Smooth muscle cell (in vitro differentiated cells): ENCODE measurements at regions not wholly inside any gene's neighbourhood (a gene's known extent, or its start where the extent isn't known, plus 50 kb on each side); places are given as distances from the start of the nearest gene placed in this dataset.

ENCODE experiments used
- DNase-seq: peaks from one replicate; lab custom pipeline; 2025; ENCODE audit not compliant: unreplicated experiment; lab: John Stamatoyannopoulos, UW
- H2AFZ ChIP-seq: fragments of 200-600 bp; sonication (generic); 2 replicates; pipeline ENCODE4 v1.6.0; 2016; ENCODE audit warnings: antibody characterized with exemption, low read depth, mild to moderate bottlenecking
- H3F3A ChIP-seq: fragments of 200-600 bp; sonication (generic); 2 replicates; pipeline ENCODE4 v1.6.0; 2017; ENCODE audit warnings: antibody characterized with exemption, low read depth
- H3K27ac ChIP-seq: fragments of 200-600 bp; sonication (generic); 2 replicates; pipeline ENCODE4 v1.5.1; 2016; ENCODE audit warnings: low read depth, mild to moderate bottlenecking
- H3K27me3 ChIP-seq: fragments of 200-600 bp; sonication (generic); 2 replicates; pipeline ENCODE4 v1.6.1; 2016; ENCODE audit warnings: low read depth, mild to moderate bottlenecking
- H3K36me3 ChIP-seq: fragments of 200-600 bp; sonication (generic); 2 replicates; pipeline ENCODE4 v1.5.1; 2016; ENCODE audit warnings: low read depth
- H3K4me1 ChIP-seq: fragments of 200-600 bp; sonication (generic); 2 replicates; pipeline ENCODE4 v1.5.1; 2016; ENCODE audit warnings: low read depth
- H3K4me2 ChIP-seq: fragments of 200-600 bp; sonication (generic); 2 replicates; pipeline ENCODE4 v1.6.0; 2016; ENCODE audit warnings: mild to moderate bottlenecking
- H3K4me3 ChIP-seq: fragments of 200-600 bp; sonication (generic); 2 replicates; pipeline ENCODE4 v1.5.1; 2016; ENCODE audit warnings: mild to moderate bottlenecking
- H3K79me2 ChIP-seq: fragments of 200-600 bp; sonication (generic); 2 replicates; pipeline ENCODE4 v1.6.0; 2016; ENCODE audit warnings: low read depth, mild to moderate bottlenecking
- H3K9ac ChIP-seq: fragments of 200-600 bp; sonication (generic); 2 replicates; pipeline ENCODE4 v1.6.0; 2016; ENCODE audit warnings: low read depth
- H3K9me3 ChIP-seq: fragments of 200-600 bp; sonication (generic); replicated peaks from 2 replicates; pipeline ENCODE4 v1.5.1; 2016; ENCODE audit warnings: low read depth
- H4K20me1 ChIP-seq: fragments of 200-600 bp; sonication (generic); 2 replicates; pipeline ENCODE4 v1.6.0; 2016; ENCODE audit warnings: low read depth
- WGBS: methylation state at CpG from one replicate; pipeline ENCODE4 v1.1.7; 2016; ENCODE audit warnings: low lambda C conversion rate; 5-methylcytosine and 5-hydroxymethylcytosine counted together
- TF ChIP-seq, protein P1 (sequence below): fragments of 200-600 bp; sonication (generic); IDR thresholded peaks from 2 replicates; pipeline ENCODE4 v1.5.1; 2017; ENCODE audit warnings: borderline replicate concordance, mild to moderate bottlenecking, antibody characterized with exemption; ENCODE audit not compliant: insufficient read depth, poor library complexity, severe bottlenecking

DNA sequence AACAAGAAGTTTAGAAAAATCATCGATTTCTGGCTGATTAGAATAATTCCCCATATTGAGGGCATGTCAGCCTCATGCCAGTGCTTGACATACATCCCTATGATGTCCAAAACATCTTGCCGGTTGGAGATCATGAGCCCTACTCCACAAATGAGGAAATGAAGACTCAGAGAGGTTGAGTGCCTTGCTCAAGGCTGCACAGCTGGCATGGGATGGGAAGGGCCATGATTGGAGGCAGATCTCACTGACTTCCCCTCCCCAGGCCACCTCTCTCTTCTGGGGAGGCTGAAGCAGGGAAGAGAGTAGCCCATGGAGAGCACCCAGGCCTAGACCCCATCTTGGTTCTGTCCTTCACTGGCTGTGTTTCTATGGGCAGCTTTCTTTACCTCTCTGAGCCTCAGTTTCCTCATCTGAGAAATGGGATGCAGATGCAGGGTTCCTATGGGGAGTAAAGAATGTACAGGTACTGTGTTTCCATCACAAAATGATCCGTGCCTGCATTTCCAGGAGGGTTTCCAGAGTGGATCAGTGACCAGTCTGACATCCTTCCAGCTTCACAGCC lies 145.7 kb downstream of the SYF2 start:
- H3F3A ChIP-seq, result no peaks in the 10 kb centered on the region
- WGBS, result 73% methylated on average over 3 of the region's 3 CpGs
- no peaks in the 10 kb centered on the region for H3K4me1 ChIP-seq

DNA sequence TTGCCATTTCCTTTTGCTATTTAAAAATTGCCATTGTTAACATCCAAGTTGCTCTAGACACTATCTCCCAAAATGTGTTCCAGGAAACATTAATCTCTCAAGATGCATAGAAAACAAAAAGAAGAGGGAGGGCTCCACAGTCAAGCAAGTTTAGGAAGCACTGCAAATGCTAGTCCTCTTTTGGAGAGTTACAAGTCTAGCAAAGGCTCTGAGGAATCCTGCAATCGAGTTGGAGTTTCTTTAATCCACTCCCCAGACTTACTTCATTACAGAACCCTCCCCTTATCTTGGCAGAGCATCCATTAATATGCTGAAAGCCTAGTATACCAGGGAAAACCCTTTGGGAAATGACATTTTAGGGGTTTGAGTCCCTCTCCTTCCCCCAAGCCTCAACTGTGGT lies 147.9 kb downstream of the SYF2 start:
- Histone ChIP-seq H3K4me2 (no peak overlapping the region), H2AFZ (no peak overlapping the region), H3K4me3 (no peak overlapping the region), H3K27ac (no peak overlapping the region), H3F3A (no peaks in the 10 kb centered on the region), H3K27me3 (peaks cover 5% of the 10 kb centered on the region), H4K20me1 (no peaks in the 10 kb centered on the region), H3K79me2 (no peaks in the 10 kb centered on the region), H3K9ac (no peak overlapping the region), H3K4me1 (no peaks in the 10 kb centered on the region), H3K36me3 (no peaks in the 10 kb centered on the region), H3K9me3 (no peaks in the 10 kb centered on the region)
- 74% methylated on average over 1 of the region's 1 CpG for WGBS
- TF ChIP-seq, protein P1, sequence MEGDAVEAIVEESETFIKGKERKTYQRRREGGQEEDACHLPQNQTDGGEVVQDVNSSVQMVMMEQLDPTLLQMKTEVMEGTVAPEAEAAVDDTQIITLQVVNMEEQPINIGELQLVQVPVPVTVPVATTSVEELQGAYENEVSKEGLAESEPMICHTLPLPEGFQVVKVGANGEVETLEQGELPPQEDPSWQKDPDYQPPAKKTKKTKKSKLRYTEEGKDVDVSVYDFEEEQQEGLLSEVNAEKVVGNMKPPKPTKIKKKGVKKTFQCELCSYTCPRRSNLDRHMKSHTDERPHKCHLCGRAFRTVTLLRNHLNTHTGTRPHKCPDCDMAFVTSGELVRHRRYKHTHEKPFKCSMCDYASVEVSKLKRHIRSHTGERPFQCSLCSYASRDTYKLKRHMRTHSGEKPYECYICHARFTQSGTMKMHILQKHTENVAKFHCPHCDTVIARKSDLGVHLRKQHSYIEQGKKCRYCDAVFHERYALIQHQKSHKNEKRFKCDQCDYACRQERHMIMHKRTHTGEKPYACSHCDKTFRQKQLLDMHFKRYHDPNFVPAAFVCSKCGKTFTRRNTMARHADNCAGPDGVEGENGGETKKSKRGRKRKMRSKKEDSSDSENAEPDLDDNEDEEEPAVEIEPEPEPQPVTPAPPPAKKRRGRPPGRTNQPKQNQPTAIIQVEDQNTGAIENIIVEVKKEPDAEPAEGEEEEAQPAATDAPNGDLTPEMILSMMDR, result no peak
- DNase-seq, result no peak

More for the DNA sequence above, 145.7 kb downstream of the SYF2 start:
- Histone ChIP-seq H3K4me3 (no peak overlapping the region), H4K20me1 (no peaks in the 10 kb centered on the region), H2AFZ (no peak overlapping the region), H3K4me2 (no peak overlapping the region), H3K27me3 (peaks cover 5% of the 10 kb centered on the region), H3K27ac (no peak overlapping the region), H3K9me3 (no peaks in the 10 kb centered on the region), H3K79me2 (no peaks in the 10 kb centered on the region), H3K9ac (no peak overlapping the region), H3K36me3 (no peaks in the 10 kb centered on the region)
- TF ChIP-seq, protein P1, result no peak
- DNase-seq, result no peak

DNA sequence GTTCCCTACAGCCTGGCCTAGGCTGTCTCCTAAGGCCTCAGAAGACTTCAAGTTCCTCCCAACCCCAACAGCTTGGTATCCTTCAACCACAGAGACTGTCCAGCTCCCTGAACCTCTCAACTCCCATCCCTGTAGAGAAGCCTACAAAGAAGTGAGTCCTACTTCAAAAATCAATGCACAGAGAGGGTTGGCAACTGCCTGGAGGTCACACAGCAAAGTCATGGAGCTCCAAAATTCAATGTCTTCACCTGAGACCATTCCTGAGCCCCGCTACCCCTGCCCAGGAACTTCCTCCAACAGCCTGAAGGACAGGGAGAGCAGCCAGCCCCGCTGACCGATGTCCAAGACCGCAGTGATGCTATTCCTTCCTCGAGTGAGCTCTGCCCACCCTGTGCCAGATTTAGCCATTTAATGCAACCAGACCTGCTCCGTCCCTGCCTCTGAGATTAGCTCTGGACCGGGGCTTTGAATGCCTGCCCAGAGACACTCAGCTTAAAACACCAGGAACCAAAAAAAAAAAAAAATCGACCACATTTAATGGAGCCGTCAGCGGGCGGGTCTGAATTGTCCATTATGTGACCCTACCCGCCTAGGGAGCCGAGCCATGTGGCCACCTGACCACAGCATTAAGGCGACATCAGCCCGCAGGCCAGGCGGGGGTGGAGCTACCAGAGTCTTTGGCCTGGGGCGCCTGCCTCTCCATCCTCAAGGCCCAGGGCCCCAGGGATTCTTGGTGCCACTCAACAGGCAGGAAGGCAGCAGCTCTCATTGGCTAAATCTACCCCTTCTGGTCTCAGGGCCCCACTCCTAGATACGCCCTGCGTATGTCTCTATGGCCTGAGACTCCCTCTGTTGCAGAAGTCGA lies 148.6 kb downstream of the SYF2 start:
- Histone ChIP-seq H3K9me3 (no peaks in the 10 kb centered on the region), H3K36me3 (no peaks in the 10 kb centered on the region), H3K4me1 (no peaks in the 10 kb centered on the region), H3K79me2 (no peaks in the 10 kb centered on the region), H3K4me3 (no peak overlapping the region), H2AFZ (no peak overlapping the region), H3K4me2 (no peak overlapping the region), H3K9ac (no peak overlapping the region), H4K20me1 (no peaks in the 10 kb centered on the region), H3K27me3 (peaks cover 5% of the 10 kb centered on the region), H3K27ac (no peak overlapping the region), H3F3A (no peaks in the 10 kb centered on the region)
- no peak for DNase-seq
- TF ChIP-seq, protein P1, result no peak
- WGBS, result 86% methylated on average over 20 of the region's 20 CpGs
